GM21447 (cell line): ENCODE measurements at regions not wholly inside any gene's neighbourhood (a gene's known extent, or its start where the extent isn't known, plus 50 kb on each side); places are given as distances from the start of the nearest gene placed in this dataset.
"Not testable (repeated sequence)": the region's sequence is repeated elsewhere in the genome, so short reads cannot be mapped to it uniquely, and the experiment has no call there.

ENCODE experiments used
- ATAC-seq: cut with Tn5 transposase; IDR thresholded peaks from one replicate; pipeline ENCODE4 v1.9.1; 2021; ENCODE audit not compliant: unreplicated experiment

DNA sequence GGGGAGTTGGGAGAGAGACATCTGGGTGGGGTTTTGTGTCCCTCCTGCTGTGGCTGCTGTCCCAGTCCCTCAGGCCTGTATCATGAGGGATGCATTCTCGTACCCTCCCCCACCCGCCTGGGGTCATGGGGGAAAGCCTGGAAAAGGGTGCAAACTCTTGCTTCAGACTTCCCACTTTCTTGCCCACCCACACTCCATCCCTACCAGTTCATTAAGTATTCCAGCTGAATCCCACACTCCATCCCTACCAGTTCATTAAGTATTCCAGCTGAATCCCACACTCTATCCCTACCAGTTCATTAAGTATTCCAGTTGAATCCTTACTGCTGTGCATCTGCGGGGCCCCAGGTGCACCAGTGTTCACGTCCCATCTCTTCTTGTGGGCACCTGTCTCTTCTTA, 116.3 kb downstream of the ACAA2 start:
- no peak for ATAC-seq

DNA sequence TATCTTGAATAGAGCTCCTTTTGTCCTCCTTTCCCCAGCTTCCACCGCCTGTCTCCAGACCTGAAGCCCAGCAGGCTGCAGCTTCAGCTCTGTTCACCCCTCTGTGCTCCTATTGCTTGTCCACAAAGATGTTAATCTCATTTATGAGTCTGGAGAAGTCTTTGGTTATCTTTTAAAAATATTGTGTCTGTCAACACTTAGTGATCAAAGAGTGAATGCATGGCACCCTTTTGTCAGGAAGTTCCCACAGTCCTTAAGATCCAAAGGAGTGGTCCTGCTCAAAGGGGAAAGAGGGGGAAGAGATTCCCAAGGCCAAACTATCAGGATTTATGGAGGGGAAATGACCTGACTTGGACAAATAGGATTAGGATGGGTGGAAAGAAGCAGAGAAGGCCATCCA, 118.9 kb downstream of the ACAA2 start:
- ATAC-seq, result no peak

DNA sequence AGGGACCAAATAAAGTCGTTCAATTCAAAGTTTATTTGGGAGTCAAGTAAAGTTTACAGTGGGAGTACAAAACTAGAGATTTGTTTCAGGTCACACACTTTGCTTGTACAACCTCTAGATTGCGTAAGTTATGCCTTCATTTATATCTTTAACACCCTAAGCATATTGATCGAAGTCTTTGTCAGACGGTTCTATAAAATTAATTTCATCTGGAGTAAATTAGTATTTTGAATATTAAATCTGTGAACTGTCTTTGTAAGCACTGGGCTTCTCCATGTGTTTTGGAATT, 119.7 kb downstream of the ACAA2 start:
- no peak for ATAC-seq

DNA sequence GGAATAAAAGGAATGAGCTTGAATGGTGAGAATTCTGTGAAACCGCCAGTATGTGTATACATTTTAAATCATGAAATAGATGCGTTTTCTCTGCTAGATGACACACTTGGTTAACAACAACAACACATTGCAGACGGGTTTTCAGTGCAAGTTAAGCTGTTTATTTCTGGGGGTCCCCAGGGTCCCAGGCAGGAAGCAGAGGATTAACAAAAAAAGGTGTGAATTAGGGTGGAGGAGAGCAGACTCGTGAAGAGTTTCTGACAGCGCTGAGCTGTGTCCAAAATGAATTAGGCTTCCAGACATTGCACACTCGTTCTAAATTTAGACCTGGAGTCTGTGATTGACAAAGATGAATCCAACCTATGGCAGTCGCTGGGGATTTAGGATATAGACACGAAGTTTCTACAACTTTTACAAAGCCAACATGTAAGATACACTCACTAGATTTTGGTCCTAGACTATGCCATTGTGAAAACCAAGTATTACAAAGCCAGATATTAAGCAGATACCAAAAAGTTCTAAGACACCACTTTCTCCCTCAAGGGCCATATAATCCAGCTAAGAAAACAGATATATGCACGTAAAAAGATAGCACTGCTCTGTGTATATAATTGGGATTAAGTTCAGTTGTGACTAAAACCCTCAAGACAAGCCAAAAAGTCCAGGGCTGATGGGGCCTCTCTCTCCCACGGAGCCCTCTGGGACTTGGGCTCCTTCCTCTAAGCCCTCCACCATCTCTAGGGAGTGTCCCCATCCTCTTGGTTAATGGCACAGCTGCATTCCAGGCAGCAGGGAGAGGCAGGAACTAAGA, 120.2 kb downstream of the ACAA2 start:
- no peak for ATAC-seq

DNA sequence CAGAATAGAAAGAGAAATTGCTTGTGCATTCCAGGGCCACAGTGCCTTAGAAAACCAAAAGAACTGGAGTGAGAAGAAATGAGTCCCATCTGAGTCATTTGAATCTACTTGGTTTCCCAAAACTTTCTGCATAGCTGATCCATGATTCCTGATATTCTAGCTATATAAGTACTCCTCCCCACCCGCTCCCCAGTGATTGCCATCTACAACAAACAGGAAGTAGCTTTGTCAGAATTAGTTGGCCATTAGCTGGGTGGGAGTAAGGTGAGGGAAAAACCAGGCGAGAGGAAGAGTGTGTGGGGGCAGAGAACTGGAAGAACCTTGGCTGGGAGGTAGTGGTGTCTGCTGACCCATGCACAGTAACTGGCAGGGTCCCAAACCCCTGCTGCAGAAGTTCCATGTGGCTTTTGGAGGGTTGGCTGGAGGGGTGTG, 122.1 kb downstream of the ACAA2 start:
- ATAC-seq, result no peak

DNA sequence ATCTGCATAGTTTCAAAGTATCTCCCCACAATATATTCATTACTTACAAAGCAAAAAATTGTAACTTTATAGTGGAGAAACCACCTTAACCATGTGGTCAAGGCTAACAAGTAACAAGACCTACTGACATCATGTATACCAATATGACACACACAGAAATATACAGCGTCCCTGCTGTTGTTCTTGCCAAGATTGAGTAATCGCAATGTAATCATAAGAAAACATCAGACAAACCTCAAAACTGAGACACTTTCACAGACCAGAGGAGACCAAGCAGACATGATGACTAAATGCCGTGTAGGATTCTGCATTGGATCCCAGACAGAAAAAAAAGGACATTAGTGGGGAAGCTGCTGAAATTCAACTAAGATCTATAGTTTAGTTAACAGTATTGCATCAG, 123.0 kb downstream of the ACAA2 start:
- no peak for ATAC-seq

DNA sequence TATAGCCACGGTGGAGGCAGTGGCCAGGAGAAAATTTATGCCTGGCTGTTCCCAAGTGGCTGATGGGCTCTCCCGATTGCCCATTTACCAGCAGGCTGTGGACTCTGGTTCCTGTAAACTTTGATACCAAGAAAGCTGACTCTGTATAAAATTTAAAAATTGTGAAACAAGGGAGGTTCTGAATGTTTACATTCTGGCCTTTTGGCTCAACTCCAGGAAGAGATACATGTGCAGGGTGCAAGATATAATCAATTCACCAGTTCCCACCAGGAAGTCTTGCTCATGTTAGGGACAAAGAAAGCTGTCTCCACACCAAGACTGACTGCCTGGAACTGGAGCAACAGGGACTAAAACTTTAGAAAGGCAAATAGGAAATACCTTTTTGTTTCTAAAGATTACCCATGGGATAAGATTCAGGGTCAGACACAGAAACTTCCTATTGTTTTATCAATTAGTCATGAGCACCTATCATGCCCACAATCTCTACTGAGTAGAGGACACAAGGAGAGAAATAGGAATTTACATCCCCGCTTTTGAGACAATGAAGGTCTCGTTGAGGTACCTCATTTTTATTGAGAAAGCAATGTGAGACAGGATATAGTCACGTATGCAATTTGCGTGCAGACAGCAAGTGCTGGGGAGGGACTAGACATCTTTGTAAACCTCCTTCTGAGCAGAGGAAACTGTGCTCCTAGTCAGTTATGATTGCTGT, 123.5 kb downstream of the LIPG start:
- no peak for ATAC-seq

DNA sequence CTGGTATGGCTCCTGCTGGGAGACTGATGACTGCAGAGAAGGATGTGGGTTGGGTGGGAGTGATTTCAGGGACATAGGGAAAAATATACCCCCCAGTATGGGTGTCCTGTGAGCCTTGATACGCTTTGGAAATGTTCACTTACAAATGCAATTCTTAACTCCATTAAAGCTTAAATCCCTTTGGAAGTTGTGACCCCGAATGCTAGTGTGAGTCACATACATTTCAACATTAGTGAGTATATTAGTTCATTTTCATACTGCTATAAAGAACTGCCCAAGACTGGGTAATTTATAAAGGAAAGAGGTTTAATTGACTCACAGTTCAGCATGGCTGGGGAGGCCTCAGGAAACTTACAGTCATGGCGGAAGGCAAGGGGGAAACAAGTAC, 120.9 kb downstream of the LIPG start:
- ATAC-seq, result not testable (repeated sequence)

DNA sequence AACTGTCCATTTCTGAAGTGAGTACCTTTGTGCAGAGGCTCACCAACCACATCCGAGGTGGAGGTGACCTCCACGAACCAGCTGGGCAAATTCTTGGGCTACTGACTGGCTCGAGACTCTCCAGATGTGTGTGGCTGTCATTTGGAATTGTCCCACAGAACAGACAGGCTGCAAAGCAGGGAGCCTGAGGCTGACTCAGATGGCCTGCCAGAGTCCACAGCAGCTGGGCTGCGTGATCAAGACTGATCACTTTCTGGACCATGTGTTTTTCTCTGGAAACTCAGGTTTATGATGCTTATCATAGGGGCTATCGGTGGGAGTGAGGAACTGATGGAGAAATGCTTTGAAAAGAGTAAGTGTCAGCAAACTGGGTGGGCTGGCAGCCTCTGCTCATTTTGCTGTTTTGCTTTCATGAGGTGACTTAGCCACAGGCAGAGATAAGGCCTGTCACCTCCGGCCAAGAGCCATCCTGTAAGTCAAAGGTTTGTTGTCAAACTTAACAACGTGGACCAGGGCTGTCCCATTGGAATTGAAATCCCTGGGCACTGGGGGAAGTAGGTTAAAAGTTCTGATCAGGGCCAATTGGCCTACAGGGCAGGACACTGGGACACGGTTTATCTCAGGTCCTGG, 120.4 kb downstream of the LIPG start:
- no peak for ATAC-seq

DNA sequence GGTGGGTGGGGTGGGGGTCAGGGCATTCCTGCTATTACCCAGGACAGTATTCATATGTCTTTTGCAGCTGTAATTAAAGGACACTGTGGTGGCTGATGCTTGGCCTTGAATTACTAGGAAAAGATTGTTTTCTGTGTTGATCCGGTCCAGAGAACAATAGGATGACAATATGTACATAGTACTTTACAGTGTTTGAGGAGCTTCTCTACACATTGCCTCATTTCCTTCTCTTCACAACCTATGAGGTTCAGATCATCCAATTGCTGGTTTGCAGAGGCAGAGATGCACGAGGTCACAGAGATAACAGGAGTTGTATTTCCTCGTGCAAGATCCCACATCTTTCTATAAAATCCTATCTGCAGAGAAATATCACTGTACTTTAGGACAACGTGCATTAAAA, 119.5 kb downstream of the LIPG start:
- ATAC-seq, result no peak

DNA sequence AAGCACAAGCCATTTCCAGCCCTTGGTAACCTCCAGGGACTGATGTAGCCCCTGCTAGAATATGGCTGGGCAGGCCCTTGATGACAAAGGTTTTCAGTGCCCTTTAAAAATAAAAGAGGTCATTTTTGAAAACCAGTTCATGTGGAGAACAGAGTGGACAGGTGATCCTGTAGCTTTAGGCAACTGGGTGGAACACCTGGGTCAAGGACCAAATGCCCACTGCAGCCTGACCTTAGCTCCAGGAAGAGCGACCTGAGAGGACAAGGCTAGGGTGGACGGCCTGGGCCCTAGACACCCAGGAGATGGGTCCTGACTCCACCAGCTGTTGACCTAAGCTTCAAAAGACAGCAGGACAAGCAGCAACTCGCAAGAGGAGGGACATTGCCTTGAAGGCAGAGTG, 116.6 kb downstream of the LIPG start:
- ATAC-seq, result no peak

DNA sequence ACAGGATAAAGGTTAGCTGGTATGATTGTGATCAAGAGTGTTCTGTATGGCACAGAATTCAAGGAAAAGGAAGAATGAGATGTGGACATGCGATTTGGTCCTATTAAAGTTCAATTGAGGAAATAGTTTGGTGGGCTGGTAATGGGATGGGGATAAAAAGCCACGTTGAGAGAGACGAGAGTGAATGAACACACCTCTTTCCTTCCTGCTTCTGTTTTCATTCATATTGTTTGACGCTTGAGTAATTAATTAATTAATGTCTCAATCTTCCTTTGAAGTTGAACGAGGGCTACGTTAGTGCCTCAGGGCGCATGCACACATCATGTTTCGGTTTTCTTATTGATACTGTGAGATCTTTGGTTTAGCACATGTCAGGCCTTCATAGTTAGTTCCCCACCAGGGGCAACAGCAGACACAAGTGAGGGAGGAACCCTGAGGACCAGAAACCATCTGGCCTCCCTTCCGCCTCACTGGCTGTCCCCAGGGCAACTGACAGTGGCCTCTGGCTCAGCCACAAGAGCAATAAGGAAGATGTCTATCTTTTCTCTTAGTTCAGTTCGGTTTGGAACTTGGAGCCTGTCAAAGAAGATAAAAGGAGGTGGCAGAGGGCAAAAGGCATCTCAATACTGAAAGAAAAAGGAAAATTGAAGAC, 116.0 kb downstream of the LIPG start:
- peak; percentile 60 for ATAC-seq

DNA sequence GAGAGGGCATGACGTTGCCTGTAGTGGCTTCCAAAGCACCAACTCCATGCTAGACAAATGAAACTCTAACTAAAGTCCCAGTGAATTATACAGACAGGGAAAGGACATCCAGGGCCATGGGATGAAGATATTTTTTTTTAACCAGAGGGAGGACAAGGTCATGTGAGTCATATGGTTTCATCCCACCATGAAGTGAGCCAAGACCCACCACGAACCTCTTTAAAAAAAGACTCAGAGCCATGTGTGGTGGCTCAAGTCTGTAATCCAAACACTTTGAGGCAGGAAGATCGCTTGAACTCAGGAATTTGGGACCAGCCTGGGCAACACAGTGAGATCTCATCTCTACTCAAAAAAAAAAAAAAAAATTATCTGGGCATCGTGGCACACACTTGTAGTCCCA, 115.2 kb downstream of the LIPG start:
- no peak for ATAC-seq

DNA sequence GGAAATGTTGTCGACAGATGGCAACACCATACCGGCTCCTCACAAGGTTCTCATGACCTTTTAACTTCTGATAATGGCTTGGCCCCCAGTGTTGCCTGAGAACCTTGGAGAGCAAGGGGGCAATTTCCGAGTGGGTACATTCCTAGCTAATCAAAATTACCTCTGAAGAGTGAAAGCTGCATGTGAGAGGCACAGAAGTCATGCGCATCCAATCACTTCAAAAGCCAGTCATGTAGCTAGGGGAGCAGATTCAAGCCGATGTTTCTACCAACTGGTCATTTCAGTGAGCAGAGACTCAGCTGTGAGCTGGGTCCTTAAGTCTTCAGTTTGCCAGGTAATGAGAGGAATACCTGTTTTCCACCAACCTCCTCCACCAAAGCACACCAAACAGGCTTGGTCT, 111.4 kb downstream of the LIPG start:
- no peak for ATAC-seq

DNA sequence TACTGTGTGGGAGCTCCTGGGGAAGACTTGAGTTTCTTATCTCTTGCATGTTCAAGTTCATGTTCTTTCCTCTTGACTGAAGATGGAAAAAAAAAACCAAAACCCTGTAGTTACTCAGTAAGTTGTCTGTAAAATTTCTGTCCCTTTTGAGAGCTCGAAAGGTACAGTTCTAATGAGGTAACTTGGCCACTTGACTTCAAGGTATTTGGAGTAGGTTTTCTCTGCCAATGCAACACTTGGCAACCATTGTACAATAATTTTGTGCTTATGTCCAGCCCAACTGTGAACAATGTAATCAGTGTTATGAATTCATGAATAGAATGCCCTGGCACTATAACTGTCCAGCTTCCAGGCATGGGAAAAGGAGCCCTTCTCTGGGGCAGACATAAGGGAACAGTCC, 111.0 kb downstream of the LIPG start:
- no peak for ATAC-seq

DNA sequence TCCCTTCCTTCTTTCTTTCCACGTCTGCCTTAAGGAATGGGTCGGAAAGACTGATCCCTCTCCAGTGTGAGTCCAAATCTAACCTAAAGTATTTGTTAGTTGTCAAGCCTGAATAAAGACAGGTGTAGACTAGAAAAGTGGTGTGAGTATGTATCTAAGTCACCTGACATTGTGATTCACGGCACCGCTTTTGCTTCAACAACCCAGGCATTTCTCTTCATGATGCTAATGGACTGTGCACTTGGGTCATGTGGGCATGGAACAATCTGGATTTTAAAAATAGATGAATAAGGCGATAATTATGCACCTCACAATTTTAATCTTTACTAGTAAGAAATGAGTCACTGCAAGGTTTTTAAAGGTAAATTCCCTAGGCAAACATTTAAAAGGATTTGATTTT, 107.5 kb downstream of the LIPG start:
- no peak for ATAC-seq

DNA sequence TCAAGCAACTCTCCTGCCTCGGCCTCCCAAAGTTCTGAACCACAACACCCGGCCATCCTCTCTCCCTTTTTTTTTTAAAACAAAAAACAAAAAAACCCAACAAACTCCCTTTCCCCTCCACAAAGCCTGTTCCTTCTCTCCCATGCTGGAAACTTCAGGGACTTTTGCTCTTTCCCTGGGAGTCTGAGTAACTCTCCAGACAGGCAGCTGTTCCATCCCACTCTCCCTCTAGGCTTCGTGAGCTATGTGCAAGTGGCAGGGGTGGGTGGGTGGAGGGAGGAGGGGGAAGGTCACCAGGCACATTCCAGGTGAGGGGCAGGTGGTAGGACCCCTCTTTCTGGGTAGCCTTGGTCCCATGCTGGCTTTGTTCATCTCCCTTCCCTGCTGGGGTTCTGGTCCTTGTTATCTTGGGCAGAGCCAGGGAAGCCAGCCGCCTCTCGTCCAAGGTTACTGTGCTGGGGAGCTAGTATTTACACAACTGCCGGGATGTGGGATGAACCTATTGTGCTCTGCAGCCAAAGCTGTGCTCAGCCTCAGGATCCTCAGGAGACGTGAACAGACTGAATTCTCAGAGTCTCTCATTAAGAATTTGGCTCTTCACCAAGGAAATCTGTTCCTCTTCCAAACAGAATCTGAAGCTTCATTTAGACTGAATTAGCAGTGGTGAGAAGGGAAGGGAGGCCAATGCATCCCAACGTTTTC, 106.9 kb downstream of the LIPG start:
- no peak for ATAC-seq

DNA sequence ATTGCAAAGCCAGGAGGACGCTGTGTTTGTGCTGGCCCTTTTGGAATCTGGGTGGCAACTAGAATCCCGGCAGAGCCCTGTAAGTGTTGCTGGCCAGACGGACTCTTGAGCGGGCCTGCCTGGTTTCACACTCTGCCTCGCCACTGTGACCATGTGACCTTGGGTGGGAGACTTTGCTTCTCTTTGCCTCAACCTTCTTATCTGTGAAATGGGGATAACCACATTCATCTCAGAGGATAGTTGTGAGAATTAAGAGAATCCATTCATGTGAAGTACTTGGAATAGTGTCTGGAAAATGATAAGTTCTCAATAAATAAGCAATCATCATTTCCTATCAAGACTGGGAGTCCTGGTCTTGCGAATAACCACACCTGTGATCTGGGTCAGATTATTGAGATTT, 105.6 kb downstream of the LIPG start:
- ATAC-seq, result no peak

DNA sequence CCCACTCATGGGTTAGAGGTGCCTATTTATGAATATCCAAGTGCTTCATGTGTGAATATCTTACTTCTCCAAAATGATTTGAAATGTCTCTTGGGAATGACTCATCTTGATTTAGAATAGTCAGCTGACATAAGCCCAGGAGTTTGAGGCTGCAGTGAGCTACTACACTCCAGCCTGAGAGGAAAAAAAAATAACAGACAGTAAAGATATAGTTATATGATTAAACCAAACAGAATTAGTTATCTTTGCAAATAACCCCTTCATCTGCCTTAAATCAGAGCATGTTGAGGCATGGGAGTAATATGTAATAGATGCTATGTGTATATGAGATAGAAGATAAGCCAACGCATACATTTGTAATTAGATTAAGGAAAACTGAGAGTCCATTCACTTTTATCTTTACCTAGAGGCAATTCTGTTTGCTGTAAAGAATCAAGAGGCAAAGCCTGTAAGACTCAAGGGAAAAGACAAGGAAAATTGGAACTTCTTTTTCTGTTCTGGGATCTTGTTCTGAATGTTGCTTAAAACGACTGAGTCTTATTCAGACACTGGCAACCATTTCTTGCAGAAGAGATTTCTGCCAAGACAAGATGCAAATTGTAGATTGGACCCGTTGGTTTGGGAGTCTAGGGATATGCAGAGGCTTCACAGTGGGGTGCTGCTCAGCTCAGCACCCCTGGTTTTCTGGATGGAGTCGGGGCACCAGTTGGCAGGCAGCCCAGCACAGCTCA, 104.4 kb downstream of the LIPG start:
- ATAC-seq, result no peak
